ENCODE measurements at regions not wholly inside any gene's neighbourhood (a gene's known extent, or its start where the extent isn't known, plus 50 kb on each side); places are given as distances from the start of the nearest gene placed in this dataset.
A peak's percentile ranks its signal among the peaks of the same experiment; 100 is the strongest.

- no peak overlapping the region for H3K9ac ChIP-seq (ENCODE audit: low read length)
- H2BK5ac ChIP-seq (ENCODE audit: low read length): no peak overlapping the region
- no peak overlapping the region for H3K4me3 ChIP-seq (ENCODE audit: low read length)
- H4K5ac ChIP-seq (ENCODE audit: low read length): no peak overlapping the region
- no peak overlapping the region for H3K23ac ChIP-seq (ENCODE audit: low read length)
- no peak overlapping the region for H2AK5ac ChIP-seq (ENCODE audit: low read length)
- no peak overlapping the region for H3K4me2 ChIP-seq (ENCODE audit: low read length)
- H3K36me3 ChIP-seq (ENCODE audit: control insufficient read depth, insufficient read depth, low read length): no peaks in the 10 kb centered on the region
- H2BK15ac ChIP-seq (replicated peaks; ENCODE audit: low read depth): no peak overlapping the region
- no peak overlapping the region for H4K8ac ChIP-seq (ENCODE audit: low read depth, low read length)
- no peak overlapping the region for H3K27ac ChIP-seq (ENCODE audit: low read depth, low read length)
- no peak overlapping the region for H3K4ac ChIP-seq (ENCODE audit: low read depth, low read length)
- H3K56ac ChIP-seq (ENCODE audit: low read length): no peak overlapping the region
- H3K79me1 ChIP-seq (ENCODE audit: low read length): no peaks in the 10 kb centered on the region
- no peaks in the 10 kb centered on the region for H3K4me1 ChIP-seq (ENCODE audit: control insufficient read depth, low read depth, low read length)
- no peak for DNase-seq
- no CpG with 5 or more reads among the region's 9 CpGs for WGBS (ENCODE audit: extremely low coverage, insufficient coverage, low lambda C conversion rate)
- no peaks in the 10 kb centered on the region for H3K79me2 ChIP-seq (ENCODE audit: control insufficient read depth, insufficient read depth, low read length)
- H3K27me3 ChIP-seq (ENCODE audit: insufficient read depth, low read length, poor library complexity): no peaks in the 10 kb centered on the region
- H2BK120ac ChIP-seq (ENCODE audit: low read depth, low read length): no peak overlapping the region
- no peak overlapping the region for H3K18ac ChIP-seq (ENCODE audit: low read length)
Observed at GRCh38 chr16:86872131-86872530, 293.8 kb downstream of the FOXL1 start.

- Histone ChIP-seq H2BK5ac (ENCODE audit: low read length) (no peak overlapping the region), H3K4ac (ENCODE audit: low read depth, low read length) (no peak overlapping the region), H3K9ac (ENCODE audit: low read length) (no peak overlapping the region), H2BK15ac (replicated peaks; ENCODE audit: low read depth) (no peak overlapping the region), H2BK120ac (ENCODE audit: low read depth, low read length) (no peak overlapping the region), H2AK5ac (ENCODE audit: low read length) (no peak overlapping the region), H3K36me3 (ENCODE audit: control insufficient read depth, insufficient read depth, low read length) (no peaks in the 10 kb centered on the region), H3K27ac (ENCODE audit: low read depth, low read length) (no peak overlapping the region), H3K4me2 (ENCODE audit: low read length) (no peak overlapping the region), H3K79me2 (ENCODE audit: control insufficient read depth, insufficient read depth, low read length) (no peaks in the 10 kb centered on the region), H3K79me1 (ENCODE audit: low read length) (no peaks in the 10 kb centered on the region), H4K5ac (ENCODE audit: low read length) (no peak overlapping the region), H3K56ac (ENCODE audit: low read length) (no peak overlapping the region), H4K8ac (ENCODE audit: low read depth, low read length) (no peak overlapping the region), H3K23ac (ENCODE audit: low read length) (no peak overlapping the region), H3K18ac (ENCODE audit: low read length) (no peak overlapping the region), H3K27me3 (ENCODE audit: insufficient read depth, low read length, poor library complexity) (no peaks in the 10 kb centered on the region), H3K4me3 (ENCODE audit: low read length) (no peak overlapping the region), H3K4me1 (ENCODE audit: control insufficient read depth, low read depth, low read length) (no peaks in the 10 kb centered on the region)
- peak; percentile 81 for DNase-seq
- no CpG with 5 or more reads among the region's 8 CpGs for WGBS (ENCODE audit: extremely low coverage, insufficient coverage, low lambda C conversion rate)
Observed at GRCh38 chr16:86872833-86873232, 294.5 kb downstream of the FOXL1 start.

GRCh38 chr16:86874141-86874540 lies 295.8 kb downstream of the FOXL1 start:
- peak; percentile 42 for DNase-seq
- Histone ChIP-seq H2AK5ac (ENCODE audit: low read length) (no peak overlapping the region), H3K23ac (ENCODE audit: low read length) (no peak overlapping the region), H3K27me3 (ENCODE audit: insufficient read depth, low read length, poor library complexity) (no peaks in the 10 kb centered on the region), H4K5ac (ENCODE audit: low read length) (no peak overlapping the region), H3K9ac (ENCODE audit: low read length) (no peak overlapping the region), H3K4me2 (ENCODE audit: low read length) (no peak overlapping the region), H3K4ac (ENCODE audit: low read depth, low read length) (no peak overlapping the region), H2BK5ac (ENCODE audit: low read length) (no peak overlapping the region), H3K4me1 (ENCODE audit: control insufficient read depth, low read depth, low read length) (no peaks in the 10 kb centered on the region), H3K56ac (ENCODE audit: low read length) (no peak overlapping the region), H3K79me1 (ENCODE audit: low read length) (no peaks in the 10 kb centered on the region), H2BK120ac (ENCODE audit: low read depth, low read length) (no peak overlapping the region), H3K27ac (ENCODE audit: low read depth, low read length) (no peak overlapping the region), H3K36me3 (ENCODE audit: control insufficient read depth, insufficient read depth, low read length) (no peaks in the 10 kb centered on the region), H3K18ac (ENCODE audit: low read length) (no peak overlapping the region), H3K4me3 (ENCODE audit: low read length) (no peak overlapping the region), H4K8ac (ENCODE audit: low read depth, low read length) (no peak overlapping the region), H3K79me2 (ENCODE audit: control insufficient read depth, insufficient read depth, low read length) (no peaks in the 10 kb centered on the region), H2BK15ac (replicated peaks; ENCODE audit: low read depth) (no peak overlapping the region)
- no CpG with 5 or more reads among the region's 2 CpGs for WGBS (ENCODE audit: extremely low coverage, insufficient coverage, low lambda C conversion rate)

- Histone ChIP-seq H4K5ac (ENCODE audit: low read length) (no peak overlapping the region), H3K4ac (ENCODE audit: low read depth, low read length) (no peak overlapping the region), H2BK5ac (ENCODE audit: low read length) (no peak overlapping the region), H2BK120ac (ENCODE audit: low read depth, low read length) (no peak overlapping the region), H3K18ac (ENCODE audit: low read length) (no peak overlapping the region), H2BK15ac (replicated peaks; ENCODE audit: low read depth) (no peak overlapping the region), H3K27ac (ENCODE audit: low read depth, low read length) (no peak overlapping the region), H3K4me1 (ENCODE audit: control insufficient read depth, low read depth, low read length) (no peaks in the 10 kb centered on the region), H3K36me3 (ENCODE audit: control insufficient read depth, insufficient read depth, low read length) (no peaks in the 10 kb centered on the region), H4K8ac (ENCODE audit: low read depth, low read length) (no peak overlapping the region), H3K79me2 (ENCODE audit: control insufficient read depth, insufficient read depth, low read length) (no peaks in the 10 kb centered on the region), H3K9ac (ENCODE audit: low read length) (no peak overlapping the region), H3K4me3 (ENCODE audit: low read length) (no peak overlapping the region), H3K27me3 (ENCODE audit: insufficient read depth, low read length, poor library complexity) (no peaks in the 10 kb centered on the region), H3K4me2 (ENCODE audit: low read length) (no peak overlapping the region), H3K23ac (ENCODE audit: low read length) (no peak overlapping the region), H3K56ac (ENCODE audit: low read length) (no peak overlapping the region), H2AK5ac (ENCODE audit: low read length) (no peak overlapping the region), H3K79me1 (ENCODE audit: low read length) (no peaks in the 10 kb centered on the region)
- DNase-seq: no peak
- WGBS (ENCODE audit: extremely low coverage, insufficient coverage, low lambda C conversion rate): no CpG with 5 or more reads among the region's 10 CpGs
Observed at GRCh38 chr16:86876499-86876898, 298.1 kb downstream of the FOXL1 start.

- no peaks in the 10 kb centered on the region for H3K4me1 ChIP-seq (ENCODE audit: control insufficient read depth, low read depth, low read length)
- H2AK5ac ChIP-seq (ENCODE audit: low read length): no peak overlapping the region
- WGBS (ENCODE audit: extremely low coverage, insufficient coverage, low lambda C conversion rate): no CpG with 5 or more reads among the region's 10 CpGs
Observed at GRCh38 chr16:86877108-86877507, 298.8 kb downstream of the FOXL1 start.

GRCh38 chr16:86877835-86878234 lies 299.5 kb downstream of the FOXL1 start:
- H3K27me3 ChIP-seq (ENCODE audit: insufficient read depth, low read length, poor library complexity): no peaks in the 10 kb centered on the region
- no peak overlapping the region for H4K8ac ChIP-seq (ENCODE audit: low read depth, low read length)
- no peak overlapping the region for H3K4me2 ChIP-seq (ENCODE audit: low read length)
- no peak overlapping the region for H2BK15ac ChIP-seq (replicated peaks; ENCODE audit: low read depth)
- no peaks in the 10 kb centered on the region for H3K4me1 ChIP-seq (ENCODE audit: control insufficient read depth, low read depth, low read length)
- no peak overlapping the region for H2BK120ac ChIP-seq (ENCODE audit: low read depth, low read length)
- H2BK5ac ChIP-seq (ENCODE audit: low read length): no peak overlapping the region
- H3K4me3 ChIP-seq (ENCODE audit: low read length): no peak overlapping the region
- H4K5ac ChIP-seq (ENCODE audit: low read length): no peak overlapping the region
- H3K79me2 ChIP-seq (ENCODE audit: control insufficient read depth, insufficient read depth, low read length): no peaks in the 10 kb centered on the region
- no peak overlapping the region for H3K18ac ChIP-seq (ENCODE audit: low read length)
- H2AK5ac ChIP-seq (ENCODE audit: low read length): no peak overlapping the region
- WGBS (ENCODE audit: extremely low coverage, insufficient coverage, low lambda C conversion rate): 100% methylated on average over 1 of the region's 2 CpGs
- H3K4ac ChIP-seq (ENCODE audit: low read depth, low read length): no peak overlapping the region
- H3K23ac ChIP-seq (ENCODE audit: low read length): no peak overlapping the region
- no peak for DNase-seq
- no peak overlapping the region for H3K56ac ChIP-seq (ENCODE audit: low read length)
- H3K36me3 ChIP-seq (ENCODE audit: control insufficient read depth, insufficient read depth, low read length): no peaks in the 10 kb centered on the region
- H3K79me1 ChIP-seq (ENCODE audit: low read length): no peaks in the 10 kb centered on the region
- H3K27ac ChIP-seq (ENCODE audit: low read depth, low read length): no peak overlapping the region
- no peak overlapping the region for H3K9ac ChIP-seq (ENCODE audit: low read length)

More at GRCh38 chr16:86877108-86877507, 298.8 kb downstream of the FOXL1 start:
- Histone ChIP-seq H3K27me3 (ENCODE audit: insufficient read depth, low read length, poor library complexity) (no peaks in the 10 kb centered on the region), H3K9ac (ENCODE audit: low read length) (no peak overlapping the region), H3K4me2 (ENCODE audit: low read length) (no peak overlapping the region), H2BK120ac (ENCODE audit: low read depth, low read length) (no peak overlapping the region), H2BK15ac (replicated peaks; ENCODE audit: low read depth) (no peak overlapping the region), H3K4ac (ENCODE audit: low read depth, low read length) (no peak overlapping the region), H3K27ac (ENCODE audit: low read depth, low read length) (no peak overlapping the region), H3K36me3 (ENCODE audit: control insufficient read depth, insufficient read depth, low read length) (no peaks in the 10 kb centered on the region), H4K5ac (ENCODE audit: low read length) (no peak overlapping the region), H3K79me2 (ENCODE audit: control insufficient read depth, insufficient read depth, low read length) (no peaks in the 10 kb centered on the region), H3K56ac (ENCODE audit: low read length) (no peak overlapping the region), H3K18ac (ENCODE audit: low read length) (no peak overlapping the region), H3K79me1 (ENCODE audit: low read length) (no peaks in the 10 kb centered on the region), H3K4me3 (ENCODE audit: low read length) (no peak overlapping the region), H3K23ac (ENCODE audit: low read length) (no peak overlapping the region), H4K8ac (ENCODE audit: low read depth, low read length) (no peak overlapping the region), H2BK5ac (ENCODE audit: low read length) (no peak overlapping the region)
- DNase-seq: no peak
